GM18909 (cell line): ENCODE measurements at regions not wholly inside any gene's neighbourhood (a gene's known extent, or its start where the extent isn't known, plus 50 kb on each side); places are given as distances from the start of the nearest gene placed in this dataset.

ENCODE experiments used
- ATAC-seq: cut with Tn5 transposase; IDR thresholded peaks from one replicate; pipeline ENCODE4 v1.9.1; 2021; ENCODE audit warnings: mild to moderate bottlenecking; ENCODE audit not compliant: unreplicated experiment, poor library complexity

- no peak for ATAC-seq
These were observed 82.3 kb upstream of the S1PR1 start for GRCh38 chr1:101154547-101154946.

- no peak for ATAC-seq
These were observed 83.1 kb upstream of the S1PR1 start for GRCh38 chr1:101153692-101154091.

- ATAC-seq: no peak
These were observed 84.2 kb upstream of the S1PR1 start for GRCh38 chr1:101152633-101153032.

- no peak for ATAC-seq
These were observed 85.5 kb upstream of the S1PR1 start for GRCh38 chr1:101151286-101151685.

GRCh38 chr1:101150670-101151069 lies 86.1 kb upstream of the S1PR1 start:
- no peak for ATAC-seq

GRCh38 chr1:101150266-101150665 lies 86.6 kb upstream of the S1PR1 start:
- ATAC-seq: no peak

GRCh38 chr1:101148980-101149379 lies 87.8 kb upstream of the S1PR1 start:
- ATAC-seq: no peak

GRCh38 chr1:101147381-101147780 lies 89.4 kb upstream of the S1PR1 start:
- ATAC-seq: no peak

GRCh38 chr1:101145449-101145820 lies 91.4 kb upstream of the S1PR1 start:
- no peak for ATAC-seq

GRCh38 chr1:101144671-101145448 lies 92.0 kb upstream of the S1PR1 start:
- peak; percentile 52 for ATAC-seq

- ATAC-seq: no peak
These were observed 94.6 kb upstream of the S1PR1 start for GRCh38 chr1:101142244-101142643.

- no peak for ATAC-seq
These were observed 95.4 kb upstream of the S1PR1 start for GRCh38 chr1:101141376-101141775.

GRCh38 chr1:101139821-101140718 lies 96.7 kb upstream of the S1PR1 start:
- no peak for ATAC-seq

GRCh38 chr1:101139130-101139529 lies 97.7 kb upstream of the S1PR1 start:
- ATAC-seq: no peak

- ATAC-seq: peak; percentile 55
These were observed 99.4 kb upstream of the S1PR1 start for GRCh38 chr1:101137144-101138126.

GRCh38 chr1:101136739-101137138 lies 100.1 kb upstream of the S1PR1 start:
- peak; percentile 80 for ATAC-seq

GRCh38 chr1:101136271-101136670 lies 100.5 kb upstream of the S1PR1 start:
- ATAC-seq: no peak

- no peak for ATAC-seq
These were observed 101.3 kb upstream of the S1PR1 start for GRCh38 chr1:101135526-101135925.

GRCh38 chr1:101131239-101131843 lies 105.5 kb upstream of the S1PR1 start:
- ATAC-seq: no peak

- ATAC-seq: no peak
These were observed 105.1 kb upstream of the DPH5 start for GRCh38 chr1:101130673-101131072.
